ENCODE measurements at regions not wholly inside any gene's neighbourhood (a gene's known extent, or its start where the extent isn't known, plus 50 kb on each side); places are given as distances from the start of the nearest gene placed in this dataset.

DNA sequence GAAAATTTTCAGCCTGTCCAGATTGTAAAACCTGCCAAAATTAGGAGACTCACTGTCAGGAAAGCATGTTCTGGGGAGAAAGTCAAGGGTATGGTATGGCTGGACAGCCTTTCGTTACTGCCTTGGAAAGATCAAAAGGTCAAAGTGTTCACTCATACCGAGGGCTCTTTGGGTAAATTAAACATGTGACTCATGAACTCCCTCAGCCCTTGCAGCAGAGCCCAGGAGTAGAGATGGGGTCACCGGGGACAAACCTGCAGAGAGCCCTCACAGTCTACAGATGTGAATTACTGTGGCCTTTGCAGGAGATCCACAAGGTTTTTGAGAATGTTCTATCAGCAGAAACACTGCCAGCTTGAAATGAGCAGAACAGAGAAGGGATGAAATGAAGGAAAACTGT is 275.7 kb downstream of the KLF6 start:
- no peaks in the 10 kb centered on the region for H3K36me3 ChIP-seq (ENCODE audit: control insufficient read depth, insufficient read depth, low read length)
- no peak for DNase-seq (ENCODE audit: low read depth)
- H3K27me3 ChIP-seq (ENCODE audit: control insufficient read depth, insufficient read depth, low read length): no peaks in the 10 kb centered on the region
- TF ChIP-seq, protein P1, sequence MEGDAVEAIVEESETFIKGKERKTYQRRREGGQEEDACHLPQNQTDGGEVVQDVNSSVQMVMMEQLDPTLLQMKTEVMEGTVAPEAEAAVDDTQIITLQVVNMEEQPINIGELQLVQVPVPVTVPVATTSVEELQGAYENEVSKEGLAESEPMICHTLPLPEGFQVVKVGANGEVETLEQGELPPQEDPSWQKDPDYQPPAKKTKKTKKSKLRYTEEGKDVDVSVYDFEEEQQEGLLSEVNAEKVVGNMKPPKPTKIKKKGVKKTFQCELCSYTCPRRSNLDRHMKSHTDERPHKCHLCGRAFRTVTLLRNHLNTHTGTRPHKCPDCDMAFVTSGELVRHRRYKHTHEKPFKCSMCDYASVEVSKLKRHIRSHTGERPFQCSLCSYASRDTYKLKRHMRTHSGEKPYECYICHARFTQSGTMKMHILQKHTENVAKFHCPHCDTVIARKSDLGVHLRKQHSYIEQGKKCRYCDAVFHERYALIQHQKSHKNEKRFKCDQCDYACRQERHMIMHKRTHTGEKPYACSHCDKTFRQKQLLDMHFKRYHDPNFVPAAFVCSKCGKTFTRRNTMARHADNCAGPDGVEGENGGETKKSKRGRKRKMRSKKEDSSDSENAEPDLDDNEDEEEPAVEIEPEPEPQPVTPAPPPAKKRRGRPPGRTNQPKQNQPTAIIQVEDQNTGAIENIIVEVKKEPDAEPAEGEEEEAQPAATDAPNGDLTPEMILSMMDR (IDR thresholded peaks at IDR 0.05; ENCODE audit: insufficient read depth, low read length, poor library complexity, severe bottlenecking): no peak
- no peak overlapping the region for H3K4me3 ChIP-seq (ENCODE audit: low read depth, low read length)

DNA sequence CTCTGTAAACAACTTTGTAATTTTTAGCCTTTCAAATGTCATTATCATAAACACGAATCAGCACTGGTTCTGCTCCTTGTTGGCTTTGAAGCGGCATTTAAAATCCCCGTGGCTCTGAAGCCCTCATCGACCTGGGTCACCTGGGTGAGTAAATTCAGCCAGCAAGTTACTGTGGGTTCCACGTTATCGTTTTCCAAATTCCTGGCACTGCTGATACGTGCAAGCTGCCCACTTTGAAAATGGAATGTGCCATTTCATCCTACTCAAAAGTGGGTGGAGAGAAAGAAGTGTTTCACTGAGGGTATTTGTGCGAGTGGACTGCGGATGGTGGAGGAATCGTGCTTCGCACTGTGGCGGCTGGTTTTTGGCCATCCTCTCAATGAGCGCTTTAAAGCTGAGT is 281.7 kb downstream of the KLF6 start:
- Histone ChIP-seq H3K36me3 (ENCODE audit: control insufficient read depth, insufficient read depth, low read length) (no peaks in the 10 kb centered on the region), H3K27me3 (ENCODE audit: control insufficient read depth, insufficient read depth, low read length) (no peaks in the 10 kb centered on the region), H3K4me3 (ENCODE audit: low read depth, low read length) (no peak overlapping the region)
- DNase-seq (ENCODE audit: low read depth): no peak
- TF ChIP-seq, protein P1 (IDR thresholded peaks at IDR 0.05; ENCODE audit: insufficient read depth, low read length, poor library complexity, severe bottlenecking): no peak

DNA sequence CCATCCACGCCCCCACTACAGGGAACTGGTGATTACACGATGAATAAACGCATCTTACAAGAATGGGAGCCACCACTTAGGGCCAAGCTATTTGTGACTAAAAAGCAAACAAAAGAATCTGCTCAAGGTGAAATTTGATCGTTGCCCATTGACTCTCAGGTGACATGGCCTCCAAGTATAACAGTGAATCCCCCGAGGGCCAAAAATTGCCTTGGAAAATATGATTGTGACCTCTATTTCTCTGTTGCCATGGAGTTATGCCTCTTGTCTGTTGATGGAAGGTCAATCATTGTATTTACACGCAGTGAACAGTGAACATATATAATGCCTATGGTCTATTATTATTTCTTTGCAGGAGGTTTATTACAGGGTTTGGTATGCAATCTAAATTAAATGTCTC is 282.3 kb downstream of the KLF6 start:
- Histone ChIP-seq H3K4me3 (ENCODE audit: low read depth, low read length) (no peak overlapping the region), H3K36me3 (ENCODE audit: control insufficient read depth, insufficient read depth, low read length) (no peaks in the 10 kb centered on the region), H3K27me3 (ENCODE audit: control insufficient read depth, insufficient read depth, low read length) (no peaks in the 10 kb centered on the region)
- TF ChIP-seq, protein P1 (IDR thresholded peaks at IDR 0.05; ENCODE audit: insufficient read depth, low read length, poor library complexity, severe bottlenecking): no peak
- DNase-seq (ENCODE audit: low read depth): no peak

DNA sequence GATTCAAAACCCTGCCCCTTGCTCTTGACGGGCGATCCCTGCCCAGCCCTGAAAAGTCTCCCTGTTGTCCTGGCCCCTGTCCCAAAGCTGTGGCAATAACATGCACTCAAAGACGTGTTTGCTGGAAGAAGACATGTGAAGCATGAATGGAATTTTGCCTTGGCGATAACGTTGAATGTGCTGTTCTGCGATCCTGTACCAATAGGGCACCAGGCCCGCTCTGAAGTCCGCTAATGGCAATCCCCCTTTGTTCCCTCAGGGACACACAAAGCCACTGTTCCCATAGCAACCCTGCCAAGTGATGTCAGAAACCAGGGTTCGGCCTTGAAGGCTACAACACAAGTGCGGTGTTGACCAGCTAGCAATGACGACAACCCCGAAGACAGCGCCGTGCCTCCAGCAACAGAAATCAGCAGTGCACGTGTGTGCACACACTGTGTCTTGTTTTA is 284.6 kb downstream of the KLF6 start:
- Histone ChIP-seq H3K4me3 (ENCODE audit: low read depth, low read length) (no peak overlapping the region), H3K27me3 (ENCODE audit: control insufficient read depth, insufficient read depth, low read length) (no peaks in the 10 kb centered on the region), H3K36me3 (ENCODE audit: control insufficient read depth, insufficient read depth, low read length) (no peaks in the 10 kb centered on the region)
- TF ChIP-seq, protein P1 (IDR thresholded peaks at IDR 0.05; ENCODE audit: insufficient read depth, low read length, poor library complexity, severe bottlenecking): no peak
- no peak for DNase-seq (ENCODE audit: low read depth)

DNA sequence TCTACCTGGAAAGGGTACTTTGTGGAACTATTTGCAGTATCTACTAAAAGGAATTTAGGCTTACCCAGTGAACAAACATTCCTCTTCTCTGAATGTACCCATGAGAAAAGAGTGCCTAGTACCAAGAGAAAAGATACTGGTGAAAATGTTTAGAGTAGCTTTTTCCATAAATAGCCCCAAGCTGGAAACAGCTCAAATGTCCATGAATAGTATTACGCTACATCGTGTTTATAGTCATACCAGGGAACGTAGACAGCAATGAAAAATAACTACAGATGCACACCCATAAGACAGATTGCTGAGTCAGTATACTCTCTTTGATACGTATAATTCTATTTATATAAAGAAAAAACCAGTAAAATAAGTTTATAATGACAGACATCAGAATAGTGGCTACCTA is 285.9 kb downstream of the KLF6 start:
- Histone ChIP-seq H3K4me3 (ENCODE audit: low read depth, low read length) (no peak overlapping the region), H3K36me3 (ENCODE audit: control insufficient read depth, insufficient read depth, low read length) (no peaks in the 10 kb centered on the region), H3K27me3 (ENCODE audit: control insufficient read depth, insufficient read depth, low read length) (no peaks in the 10 kb centered on the region)
- no peak for DNase-seq (ENCODE audit: low read depth)
- TF ChIP-seq, protein P1 (IDR thresholded peaks at IDR 0.05; ENCODE audit: insufficient read depth, low read length, poor library complexity, severe bottlenecking): no peak

DNA sequence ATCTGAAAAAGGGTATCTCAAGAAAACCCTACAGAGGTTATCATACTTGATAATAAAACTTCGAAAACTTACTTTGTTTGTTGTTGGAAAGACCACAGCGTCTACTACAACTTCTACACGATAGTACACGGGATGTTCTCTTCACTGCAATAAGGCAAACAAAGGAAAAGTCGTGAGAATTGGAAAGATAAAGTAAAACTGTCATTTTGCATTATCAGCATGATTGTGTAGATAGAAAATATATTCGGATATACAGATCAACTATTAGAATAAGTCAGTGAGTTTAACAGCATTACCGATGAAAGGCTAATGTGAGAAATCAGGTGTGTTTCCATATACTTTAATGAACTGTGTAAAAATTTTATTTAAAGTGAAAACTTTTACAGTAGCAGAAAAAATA is 287.4 kb downstream of the KLF6 start:
- Histone ChIP-seq H3K36me3 (ENCODE audit: control insufficient read depth, insufficient read depth, low read length) (no peaks in the 10 kb centered on the region), H3K27me3 (ENCODE audit: control insufficient read depth, insufficient read depth, low read length) (no peaks in the 10 kb centered on the region), H3K4me3 (ENCODE audit: low read depth, low read length) (no peak overlapping the region)
- no peak for DNase-seq (ENCODE audit: low read depth)
- TF ChIP-seq, protein P1 (IDR thresholded peaks at IDR 0.05; ENCODE audit: insufficient read depth, low read length, poor library complexity, severe bottlenecking): no peak

All from kidney epithelial cell (primary cell).